DMS 273 (cell line): ENCODE measurements at regions not wholly inside any gene's neighbourhood (a gene's known extent, or its start where the extent isn't known, plus 50 kb on each side); places are given as distances from the start of the nearest gene placed in this dataset.

Experiments used
- DNase-seq: peaks from one replicate; lab custom pipeline; 2025; ENCODE audit not compliant: unreplicated experiment; lab: John Stamatoyannopoulos, UW

DNA sequence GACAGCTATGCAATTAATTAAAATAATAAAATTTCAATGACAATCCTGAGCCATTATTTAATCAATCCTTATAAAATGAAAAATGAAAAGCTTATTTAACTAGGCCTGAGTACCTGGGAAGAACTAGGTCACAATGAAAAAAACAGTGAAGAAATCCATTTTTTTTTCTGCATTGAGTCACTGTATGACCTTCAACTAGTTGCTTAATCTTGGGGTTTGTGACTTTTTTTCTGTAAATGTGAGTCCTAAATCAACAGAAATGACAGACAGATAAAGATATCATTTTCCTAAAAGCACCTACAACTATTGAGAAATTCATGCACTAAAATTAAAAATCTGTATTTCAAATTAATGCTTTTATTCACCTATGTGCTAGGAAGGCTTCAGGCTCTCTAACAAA, 96.8 kb downstream of the TMEM26 start:
- no peak for DNase-seq

DNA sequence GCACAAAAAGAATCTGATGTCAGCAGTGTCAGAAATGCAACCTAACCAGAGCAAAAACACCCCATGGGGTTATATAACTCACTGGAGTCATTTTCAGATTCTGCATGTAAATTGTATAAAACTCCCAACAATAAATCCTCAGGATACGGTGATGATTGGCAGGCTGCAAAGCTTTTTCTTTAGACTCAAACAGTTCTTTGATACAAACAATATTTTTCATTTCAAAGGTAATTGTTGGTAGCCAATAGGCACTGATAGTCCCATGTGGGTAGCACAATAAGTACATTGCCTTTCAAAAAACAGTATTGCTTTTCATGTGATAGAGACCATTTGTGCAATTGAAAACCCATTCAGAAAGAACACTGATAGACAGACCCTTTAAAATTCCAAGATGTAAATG, 98.0 kb downstream of the TMEM26 start:
- DNase-seq, result no peak

DNA sequence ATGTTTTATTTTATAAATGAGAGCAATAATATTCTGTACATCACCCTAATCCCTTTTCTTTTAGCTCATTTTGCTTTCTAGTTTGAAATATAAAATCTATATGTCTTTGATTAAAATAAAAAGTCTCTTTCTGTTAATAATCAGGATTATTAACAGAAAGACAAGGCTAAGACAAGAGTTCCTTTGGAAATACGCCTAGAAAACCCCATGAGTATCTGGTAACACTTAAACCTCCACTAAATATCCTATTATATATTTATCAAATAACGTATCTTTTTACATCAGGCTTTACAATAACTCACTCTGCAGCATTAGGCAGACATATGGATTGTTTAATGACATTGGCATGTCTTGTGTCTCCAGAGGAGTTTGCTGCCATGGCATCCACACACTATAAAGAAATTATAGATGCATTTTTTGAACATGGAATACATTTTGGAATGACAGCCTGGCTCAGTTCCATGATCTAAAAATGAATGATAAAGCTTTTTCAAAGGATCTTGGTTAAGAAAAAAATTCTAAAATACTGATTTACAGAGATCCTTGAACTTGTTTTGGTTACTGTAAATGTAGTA, 98.7 kb downstream of the TMEM26 start:
- DNase-seq, result no peak

DNA sequence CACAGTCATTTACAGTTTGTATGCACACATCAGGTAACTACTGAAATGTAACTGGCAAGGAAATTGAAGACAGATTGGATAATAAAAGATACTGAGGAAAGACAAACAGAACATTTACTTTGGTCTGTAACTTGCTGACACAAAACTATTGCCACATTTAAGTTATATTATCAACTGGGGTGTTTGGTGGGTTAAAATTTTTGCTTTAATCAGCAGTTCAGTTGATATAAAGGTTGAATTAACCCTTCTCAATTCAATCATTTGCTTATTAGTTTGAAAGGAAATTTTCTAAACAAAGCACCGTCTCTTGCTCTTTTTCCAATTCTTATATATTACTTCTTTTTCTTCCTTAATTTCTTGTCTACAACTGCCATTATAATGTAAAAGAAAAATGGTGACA, 102.4 kb downstream of the TMEM26 start:
- no peak for DNase-seq

DNA sequence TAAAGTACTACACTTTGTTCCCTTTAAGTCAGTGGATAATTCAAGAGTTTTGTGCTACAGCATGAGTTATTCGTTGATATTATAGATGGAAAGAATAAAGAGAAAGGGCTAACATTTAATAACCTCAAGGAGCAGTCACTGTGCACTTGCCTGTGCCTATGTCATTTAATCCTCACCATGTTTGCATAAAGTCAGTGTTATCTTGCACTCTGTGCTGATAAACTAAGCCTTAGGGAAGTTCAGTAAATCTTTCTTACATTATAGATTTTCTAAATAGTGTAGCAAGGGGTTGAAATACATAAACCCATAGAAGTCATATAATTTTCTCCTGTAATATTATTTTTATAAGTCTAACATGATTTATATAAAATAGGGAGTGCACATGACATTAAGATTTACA, 103.1 kb downstream of the TMEM26 start:
- peak; percentile 1 for DNase-seq

DNA sequence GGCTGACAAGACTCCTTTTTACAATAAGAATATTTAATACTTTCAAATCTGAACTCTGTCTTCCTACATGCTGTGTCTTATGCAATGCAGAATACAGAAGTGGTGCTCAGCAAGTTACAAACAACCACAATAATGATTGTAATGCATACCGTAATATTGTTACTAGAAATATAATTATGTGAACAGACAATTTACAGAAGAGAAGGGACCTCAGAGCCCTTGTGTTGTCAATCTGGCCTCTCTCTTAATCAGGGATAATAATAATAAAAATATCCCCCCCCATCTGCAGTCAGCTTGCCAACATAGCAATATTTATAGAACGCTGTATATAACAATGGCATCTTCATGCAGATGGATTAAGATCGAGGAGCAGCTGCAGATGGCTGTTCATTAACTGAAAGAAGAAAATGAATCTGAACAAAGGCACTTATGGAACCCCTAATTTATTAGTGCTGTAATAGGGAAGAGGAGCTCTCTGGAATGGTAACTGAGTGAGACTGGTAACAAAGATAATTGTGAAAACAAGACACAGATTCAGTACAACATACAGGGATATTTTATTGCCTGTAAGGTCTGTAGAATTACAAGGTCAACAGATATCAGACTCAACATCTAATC, 106.3 kb downstream of the TMEM26 start:
- no peak for DNase-seq

DNA sequence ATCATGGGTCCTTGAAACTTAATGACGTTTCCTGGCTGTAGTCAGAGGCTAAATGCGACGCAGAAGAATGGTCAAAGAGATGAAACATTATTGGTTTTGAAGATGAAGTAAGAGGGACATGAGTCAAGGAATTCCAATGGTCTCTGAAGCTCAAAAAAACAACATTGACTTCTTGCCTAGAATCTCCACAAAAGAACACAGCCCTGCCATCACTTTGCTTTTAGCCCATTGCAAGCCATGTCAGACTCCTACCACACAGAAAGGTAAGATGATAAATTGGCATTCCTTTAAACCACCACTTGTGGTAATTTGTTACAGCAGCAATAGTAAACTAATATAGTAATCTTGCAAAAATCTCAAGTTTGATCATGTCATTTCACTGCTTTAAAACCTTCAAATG, 109.4 kb downstream of the TMEM26 start:
- no peak for DNase-seq

DNA sequence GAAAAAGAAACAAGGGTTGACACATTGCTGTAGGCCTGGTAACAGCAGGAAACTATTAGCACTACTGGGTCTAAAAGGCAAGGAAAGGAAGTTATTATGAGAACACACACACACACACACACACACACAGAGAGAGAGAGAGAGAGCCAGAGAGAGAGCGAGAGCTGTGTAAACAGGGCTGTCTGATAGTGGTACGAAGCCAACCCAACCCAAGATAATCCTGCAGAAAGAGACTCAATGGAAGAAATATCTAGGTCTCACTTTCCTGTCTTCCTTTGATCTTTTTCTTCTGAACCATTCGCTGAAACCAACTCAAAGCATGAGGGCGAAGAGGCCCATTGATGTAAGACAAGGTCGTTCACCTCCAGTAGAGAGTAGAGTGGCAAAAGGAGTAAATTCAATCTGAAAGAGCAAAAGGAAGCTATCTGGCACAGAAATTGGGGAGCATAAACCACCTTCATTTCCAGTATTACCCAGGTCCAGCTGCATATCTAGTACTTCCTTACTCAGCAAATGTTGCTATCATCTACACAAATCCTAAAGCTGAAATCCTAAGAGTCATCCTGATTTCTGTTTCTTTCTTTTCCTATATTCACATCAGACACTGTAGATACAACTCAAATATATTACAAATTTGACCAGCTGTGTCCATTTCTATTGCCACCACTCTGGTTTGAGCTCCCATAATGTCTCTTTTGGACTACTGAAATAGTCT, 110.2 kb downstream of the TMEM26 start:
- DNase-seq, result no peak

DNA sequence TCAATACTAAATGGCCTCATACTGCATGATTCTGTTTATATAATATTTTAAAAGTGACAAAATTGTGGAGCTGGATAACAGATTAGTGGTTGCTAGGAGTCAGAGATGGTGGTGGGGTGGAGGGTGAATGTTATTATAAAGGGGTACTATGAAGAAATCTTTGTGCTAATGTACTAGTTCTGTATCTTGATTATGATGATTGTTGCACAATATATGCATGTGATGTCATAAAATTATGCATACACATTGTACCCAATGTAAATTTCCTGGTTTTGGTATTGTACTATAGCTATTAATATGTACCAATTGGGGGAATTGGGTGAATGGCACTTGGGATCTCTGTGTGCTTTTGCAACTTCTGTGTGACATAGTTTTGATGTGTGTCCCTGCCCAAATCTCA, 112.2 kb downstream of the TMEM26 start:
- no peak for DNase-seq

DNA sequence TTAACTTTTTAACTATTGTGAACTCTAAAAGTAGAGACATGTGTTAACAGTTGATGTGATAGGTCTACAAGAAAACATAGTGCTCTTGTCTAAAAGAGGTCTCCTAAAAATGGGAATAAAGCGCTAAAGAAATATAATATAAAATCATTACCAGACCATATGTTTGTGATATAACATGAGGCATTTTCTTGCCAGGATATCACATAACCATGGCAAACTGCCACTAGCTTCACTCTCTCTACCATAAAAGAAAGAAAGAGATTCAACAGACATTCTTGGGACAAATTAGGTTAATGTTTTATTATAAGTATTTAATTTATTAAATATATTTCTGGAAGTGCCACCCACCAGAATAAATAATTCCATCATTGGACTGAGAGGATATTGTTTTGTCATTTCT, 115.0 kb downstream of the TMEM26 start:
- peak; percentile 72 for DNase-seq

DNA sequence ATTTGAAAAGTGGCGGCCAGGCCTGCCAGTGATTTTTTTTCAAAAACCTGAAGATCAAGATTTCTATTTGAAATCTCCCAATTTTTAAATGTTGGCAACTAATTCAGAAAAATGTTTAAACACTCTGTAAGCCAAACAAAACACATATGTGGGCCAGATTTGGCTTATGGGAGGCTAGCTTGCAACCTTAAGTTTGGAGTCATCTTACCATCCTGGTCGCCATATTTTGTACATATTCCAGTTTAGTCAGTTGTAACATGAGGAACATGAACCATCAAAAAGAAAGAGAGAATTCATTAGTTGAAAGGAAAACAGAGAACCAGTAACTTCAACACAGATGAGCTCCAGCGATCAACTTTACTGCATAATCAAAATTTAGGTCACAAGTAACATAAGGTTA, 115.4 kb downstream of the TMEM26 start:
- peak; percentile 44 for DNase-seq

DNA sequence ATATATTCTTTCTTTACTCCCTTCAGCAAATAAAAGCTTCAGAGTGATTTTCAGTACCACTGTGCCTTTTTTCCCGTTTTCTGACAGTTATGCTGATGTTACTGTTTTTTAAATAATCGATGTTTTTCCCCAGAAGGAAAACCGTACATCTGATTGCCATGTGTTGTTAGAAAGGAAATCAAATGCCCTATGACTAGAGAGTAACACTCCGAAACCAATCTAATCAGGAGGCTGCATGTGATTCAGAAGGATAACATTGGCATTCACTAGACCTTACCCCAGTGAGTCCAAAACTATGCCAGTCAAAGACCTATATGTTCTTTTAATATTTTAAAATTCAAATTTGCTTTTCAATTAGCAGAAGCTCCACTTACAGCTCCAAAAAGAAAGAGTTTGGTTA, 116.3 kb downstream of the TMEM26 start:
- DNase-seq, result no peak

DNA sequence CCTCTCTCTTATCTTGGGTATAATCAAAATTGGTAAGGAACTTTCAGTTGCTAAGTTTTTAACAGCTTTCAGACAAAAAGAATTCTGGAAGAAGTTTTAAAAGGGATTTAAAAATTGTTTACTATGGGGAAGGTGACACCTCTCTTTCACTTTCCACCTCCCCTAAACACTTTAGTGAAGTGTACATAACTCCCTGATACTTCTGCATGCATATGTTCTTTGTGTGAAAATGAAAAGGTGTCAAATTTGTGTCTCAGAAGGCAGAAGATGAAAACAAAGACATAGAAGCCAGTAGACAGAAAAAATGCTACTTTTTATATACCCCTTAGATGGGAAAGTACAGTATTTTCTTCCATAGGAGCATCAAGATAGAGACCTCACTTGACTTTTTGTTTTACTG, 117.8 kb downstream of the TMEM26 start:
- no peak for DNase-seq

DNA sequence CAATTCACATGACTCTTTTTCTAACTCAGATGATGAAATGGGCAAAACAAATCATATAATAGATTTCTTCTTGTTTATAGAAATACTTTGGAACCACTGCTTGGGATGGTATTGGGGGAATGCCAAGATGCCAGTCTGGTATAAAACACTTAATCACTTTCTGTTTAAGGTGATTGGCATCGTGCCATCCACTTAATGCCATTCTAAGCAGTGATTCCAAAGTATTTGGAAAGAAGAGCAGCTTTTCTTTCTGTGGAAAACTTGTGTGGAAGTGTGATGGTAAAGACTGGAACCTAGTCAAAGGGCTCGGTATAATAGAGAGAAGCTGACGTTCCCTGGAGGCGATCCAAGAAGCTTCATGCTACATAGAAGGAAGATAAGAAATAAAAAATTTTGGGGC, 120.6 kb downstream of the TMEM26 start:
- DNase-seq, result peak; percentile 75

DNA sequence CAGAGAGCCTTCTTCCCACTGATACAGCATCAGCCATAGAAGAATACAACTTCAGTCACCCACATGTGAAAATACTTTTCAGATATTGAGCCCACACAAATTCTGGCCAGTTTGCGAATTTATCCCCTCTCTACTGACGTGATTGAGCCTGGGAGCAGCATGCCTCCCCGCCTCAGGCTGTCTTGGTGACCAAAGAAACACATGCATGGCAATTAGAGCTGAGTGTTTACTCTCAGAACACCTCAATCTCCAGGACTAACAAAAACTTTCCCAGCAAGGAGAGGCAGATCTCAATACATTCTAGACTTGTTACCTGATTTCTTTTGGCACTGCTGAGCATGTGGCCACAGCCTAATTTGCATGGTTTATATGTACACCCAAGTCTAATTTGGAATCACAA, 122.5 kb downstream of the TMEM26 start:
- DNase-seq, result no peak

DNA sequence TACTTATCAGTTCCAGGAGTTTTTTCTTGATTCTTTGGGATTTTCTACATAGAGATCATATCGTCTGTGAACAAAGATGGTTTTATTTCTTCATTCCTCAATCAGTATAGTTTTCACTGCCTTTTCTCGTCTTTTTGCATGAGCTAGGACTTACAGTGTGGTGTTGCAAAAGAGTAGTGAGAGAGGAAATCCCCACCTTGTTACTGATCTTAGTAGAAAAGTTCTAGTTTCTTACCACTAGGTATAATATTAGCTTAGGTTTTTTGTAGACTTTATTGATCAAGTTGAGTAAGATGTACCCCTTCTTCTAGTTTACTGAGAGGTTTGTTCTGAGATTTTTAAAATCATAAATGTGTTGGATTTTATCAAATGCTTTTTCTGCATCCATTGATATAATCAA, 123.3 kb downstream of the TMEM26 start:
- DNase-seq, result no peak

DNA sequence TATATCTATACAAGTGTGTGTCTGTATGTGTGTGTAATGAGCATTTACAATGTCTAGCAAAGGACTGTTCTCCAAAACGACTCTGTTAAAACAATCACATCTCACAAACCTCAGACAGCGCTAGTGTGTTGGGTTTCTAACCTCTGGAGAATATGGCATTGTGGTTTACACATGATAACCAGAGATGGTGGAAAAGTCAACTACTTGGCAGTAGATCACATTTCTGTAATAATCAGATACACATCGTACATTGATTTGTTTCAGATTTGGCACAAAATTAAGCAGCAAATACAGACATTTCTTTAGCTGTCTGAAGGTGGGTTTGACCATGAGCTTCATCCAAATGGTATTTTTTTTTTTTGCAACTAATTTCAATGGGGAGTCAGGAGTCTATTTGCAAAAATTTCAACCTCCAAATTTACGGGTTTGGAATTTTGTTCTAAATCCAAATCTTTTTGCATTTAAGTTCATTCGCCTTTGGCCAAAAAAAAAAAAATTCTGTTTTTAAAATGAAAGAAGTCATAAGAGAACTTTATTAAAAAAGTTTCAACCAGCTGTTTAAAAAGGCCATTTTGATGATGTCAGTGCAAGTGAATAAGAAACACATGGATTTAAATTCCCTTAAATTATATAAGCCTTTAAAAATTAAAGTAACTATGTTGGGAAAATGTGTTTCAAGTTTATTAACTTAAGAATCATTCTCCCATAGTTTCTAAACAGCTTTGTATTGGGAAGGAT, 127.8 kb downstream of the TMEM26 start:
- no peak for DNase-seq

DNA sequence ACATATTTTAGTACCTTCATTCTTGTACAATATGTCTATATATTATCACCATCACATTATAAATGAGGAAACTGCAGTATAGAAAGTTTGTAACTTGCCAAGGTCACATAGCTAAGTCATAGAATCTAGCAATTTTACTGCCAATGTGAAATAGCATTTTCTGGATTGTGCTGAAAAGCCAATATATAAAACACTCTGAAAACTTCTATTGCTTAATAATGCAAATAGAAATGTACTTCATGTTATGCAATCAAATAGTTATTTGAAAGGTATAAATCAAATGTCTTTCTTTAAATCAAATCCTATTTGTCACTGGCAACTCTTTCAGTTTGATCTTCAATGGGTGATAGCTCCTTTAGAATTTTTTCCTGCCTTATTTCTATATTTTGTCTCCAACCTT, 129.5 kb downstream of the TMEM26 start:
- no peak for DNase-seq

DNA sequence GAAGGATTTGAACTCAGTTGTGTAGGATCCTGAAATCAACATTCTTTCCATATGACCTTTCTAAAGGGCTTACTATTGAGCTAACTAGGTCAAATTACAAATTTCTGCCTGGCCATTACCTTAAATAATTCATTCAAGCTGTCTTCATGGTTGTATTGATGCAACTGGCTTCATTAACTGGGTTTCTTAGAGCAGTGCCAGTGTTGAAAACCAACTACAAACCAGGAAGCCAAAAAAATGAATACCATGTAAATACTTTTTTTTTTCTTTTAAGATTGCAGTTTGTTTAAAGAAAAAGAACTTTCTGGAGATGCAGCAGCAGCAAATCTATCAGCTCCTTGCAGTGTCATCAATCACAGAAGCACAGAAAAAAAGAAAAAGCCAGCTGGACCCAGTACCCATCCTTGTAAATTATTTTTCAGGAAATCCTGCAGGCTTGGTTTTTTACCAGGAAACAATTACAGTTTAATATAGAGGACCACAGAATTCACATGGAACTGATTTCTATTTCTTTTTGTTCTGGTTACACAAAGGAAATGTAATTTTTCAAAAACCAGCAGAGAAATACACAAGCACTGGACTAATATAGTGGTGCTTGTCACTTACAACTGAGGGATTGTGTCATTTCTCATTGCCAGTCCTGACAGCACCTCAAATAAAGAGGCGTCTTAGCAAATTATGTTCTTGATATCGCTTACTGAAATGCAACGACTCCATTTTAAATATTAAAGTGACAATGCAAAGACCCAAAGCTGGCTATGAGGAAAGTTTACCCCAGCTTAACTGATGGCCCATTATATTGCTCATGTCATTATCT, 131.9 kb downstream of the TMEM26 start:
- DNase-seq, result no peak

DNA sequence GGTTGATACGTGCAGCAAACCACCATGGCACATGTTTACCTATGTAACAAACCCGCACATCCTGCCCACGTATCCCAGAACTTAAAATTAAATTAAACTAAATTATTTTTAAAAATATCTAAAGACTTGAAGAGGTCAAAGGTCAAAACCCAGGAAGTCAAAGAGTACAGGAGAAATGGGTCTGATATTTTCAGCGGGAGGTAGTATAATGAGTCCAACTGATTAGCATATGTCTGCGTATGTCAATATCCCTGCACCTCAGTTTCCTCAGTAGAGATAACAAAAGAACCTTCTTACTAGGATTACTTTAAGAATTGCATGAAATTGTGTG, 133.0 kb downstream of the TMEM26 start:
- DNase-seq, result no peak
